ENCODE measurements at regions not wholly inside any gene's neighbourhood (a gene's known extent, or its start where the extent isn't known, plus 50 kb on each side); places are given as distances from the start of the nearest gene placed in this dataset.
A peak's percentile ranks its signal among the peaks of the same experiment; 100 is the strongest.

GRCh38 chr18:47397671-47398319, 146.3 kb upstream of the SKOR2 start:
- DNase-seq (ENCODE audit: low read depth, low spot score), result no peak
- in situ Hi-C loops (cut with HindIII; ENCODE audit: low sequenced_read_pairs), result no loop called here

GRCh38 chr18:47391665-47392064, 140.2 kb upstream of the SKOR2 start:
- DNase-seq (ENCODE audit: low read depth, low spot score), result no peak
- in situ Hi-C loops (cut with HindIII; ENCODE audit: low sequenced_read_pairs), result no loop called here
- TF ChIP-seq, protein P1, sequence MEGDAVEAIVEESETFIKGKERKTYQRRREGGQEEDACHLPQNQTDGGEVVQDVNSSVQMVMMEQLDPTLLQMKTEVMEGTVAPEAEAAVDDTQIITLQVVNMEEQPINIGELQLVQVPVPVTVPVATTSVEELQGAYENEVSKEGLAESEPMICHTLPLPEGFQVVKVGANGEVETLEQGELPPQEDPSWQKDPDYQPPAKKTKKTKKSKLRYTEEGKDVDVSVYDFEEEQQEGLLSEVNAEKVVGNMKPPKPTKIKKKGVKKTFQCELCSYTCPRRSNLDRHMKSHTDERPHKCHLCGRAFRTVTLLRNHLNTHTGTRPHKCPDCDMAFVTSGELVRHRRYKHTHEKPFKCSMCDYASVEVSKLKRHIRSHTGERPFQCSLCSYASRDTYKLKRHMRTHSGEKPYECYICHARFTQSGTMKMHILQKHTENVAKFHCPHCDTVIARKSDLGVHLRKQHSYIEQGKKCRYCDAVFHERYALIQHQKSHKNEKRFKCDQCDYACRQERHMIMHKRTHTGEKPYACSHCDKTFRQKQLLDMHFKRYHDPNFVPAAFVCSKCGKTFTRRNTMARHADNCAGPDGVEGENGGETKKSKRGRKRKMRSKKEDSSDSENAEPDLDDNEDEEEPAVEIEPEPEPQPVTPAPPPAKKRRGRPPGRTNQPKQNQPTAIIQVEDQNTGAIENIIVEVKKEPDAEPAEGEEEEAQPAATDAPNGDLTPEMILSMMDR (IDR thresholded peaks at IDR 0.05; ENCODE audit: low read depth, low read length), result no peak
- no peak overlapping the region for H3K4me3 ChIP-seq (ENCODE audit: low read depth, low read length)

More at GRCh38 chr18:47397671-47398319, 146.3 kb upstream of the SKOR2 start:
- TF ChIP-seq, protein P1 (IDR thresholded peaks at IDR 0.05; ENCODE audit: low read depth, low read length), result peak; percentile 20
- no peak overlapping the region for H3K4me3 ChIP-seq (ENCODE audit: low read depth, low read length)

GRCh38 chr18:47390410-47391024, 139.1 kb upstream of the SKOR2 start:
- TF ChIP-seq, protein P1 (IDR thresholded peaks at IDR 0.05; ENCODE audit: low read depth, low read length), result no peak
- H3K4me3 ChIP-seq (ENCODE audit: low read depth, low read length), result no peak overlapping the region
- in situ Hi-C loops (cut with HindIII; ENCODE audit: low sequenced_read_pairs), result no loop called here
- no peak for DNase-seq (ENCODE audit: low read depth, low spot score)

- in situ Hi-C loops (cut with HindIII; ENCODE audit: low sequenced_read_pairs), result no loop called here
- H3K4me3 ChIP-seq (ENCODE audit: low read depth, low read length), result no peak overlapping the region
- TF ChIP-seq, protein P1 (IDR thresholded peaks at IDR 0.05; ENCODE audit: low read depth, low read length), result no peak
- DNase-seq (ENCODE audit: low read depth, low spot score), result no peak
These were observed 137.8 kb upstream of the SKOR2 start for GRCh38 chr18:47389210-47389609.

DNA sequence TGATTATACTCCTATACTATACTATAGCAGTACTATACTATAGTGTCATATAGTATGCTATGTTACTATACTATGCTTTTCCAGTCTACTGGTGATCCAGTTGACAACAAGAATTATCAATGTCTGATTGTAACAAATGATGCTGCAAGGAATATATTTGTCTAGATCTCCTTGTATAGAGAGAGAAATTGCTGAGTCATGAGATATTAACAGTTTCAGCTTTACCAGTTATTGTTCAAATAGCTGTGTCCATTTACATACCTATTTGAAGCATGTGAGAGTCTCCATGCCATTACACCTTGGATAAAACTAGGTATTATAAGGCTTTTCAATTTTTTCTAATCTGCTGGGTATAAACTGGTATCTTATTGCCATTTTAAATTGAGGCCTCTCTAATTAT, 136.4 kb upstream of the SKOR2 start:
- H3K4me3 ChIP-seq (ENCODE audit: low read depth, low read length), result no peak overlapping the region
- TF ChIP-seq, protein P1 (IDR thresholded peaks at IDR 0.05; ENCODE audit: low read depth, low read length), result no peak
- no peak for DNase-seq (ENCODE audit: low read depth, low spot score)
- in situ Hi-C loops (cut with HindIII; ENCODE audit: low sequenced_read_pairs), result no loop called here

- TF ChIP-seq, protein P1 (IDR thresholded peaks at IDR 0.05; ENCODE audit: low read depth, low read length), result no peak
- no peak for DNase-seq (ENCODE audit: low read depth, low spot score)
- no peak overlapping the region for H3K4me3 ChIP-seq (ENCODE audit: low read depth, low read length)
- in situ Hi-C loops (cut with HindIII; ENCODE audit: low sequenced_read_pairs), result no loop called here
These were observed 132.3 kb upstream of the SKOR2 start for GRCh38 chr18:47383729-47384128.
